Glutamatergic neuron (in vitro differentiated cells): ENCODE measurements at regions not wholly inside any gene's neighbourhood (a gene's known extent, or its start where the extent isn't known, plus 50 kb on each side); places are given as distances from the start of the nearest gene placed in this dataset.

Experiments used
- DNase-seq: peaks from one replicate; pipeline ENCODE4 v3.0.0; 2022
- H3K27ac Mint-ChIP-seq: one replicate; pipeline ENCODE4 v1.8.0; 2020; ENCODE audit warnings: mild to moderate bottlenecking, mixed read lengths, inconsistent platforms; ENCODE audit not compliant: unreplicated experiment
- H3K27me3 Mint-ChIP-seq: one replicate; pipeline ENCODE4 v1.8.0; 2020; ENCODE audit warnings: mild to moderate bottlenecking, moderate library complexity, mixed read lengths, inconsistent platforms; ENCODE audit not compliant: unreplicated experiment
- H3K36me3 Mint-ChIP-seq: one replicate; pipeline ENCODE4 v1.8.0; 2020; ENCODE audit warnings: mild to moderate bottlenecking, mixed read lengths, inconsistent platforms; ENCODE audit not compliant: unreplicated experiment
- H3K4me1 Mint-ChIP-seq: one replicate; pipeline ENCODE4 v1.8.0; 2020; ENCODE audit warnings: mild to moderate bottlenecking, low read depth, mixed read lengths, inconsistent platforms; ENCODE audit not compliant: unreplicated experiment
- H3K4me3 Mint-ChIP-seq: one replicate; pipeline ENCODE4 v1.8.0; 2020; ENCODE audit warnings: mild to moderate bottlenecking, mixed read lengths, inconsistent platforms; ENCODE audit not compliant: unreplicated experiment
- H3K9me3 Mint-ChIP-seq: one replicate; pipeline ENCODE4 v1.8.0; 2020; ENCODE audit warnings: mild to moderate bottlenecking, moderate library complexity, mixed read lengths, inconsistent platforms; ENCODE audit not compliant: unreplicated experiment
- CTCF ChIP-seq: fragments of 200-600 bp; sonication (generic); IDR thresholded peaks from one replicate; pipeline ENCODE4 v1.5.0; 2021; ENCODE audit not compliant: partially characterized antibody, unreplicated experiment

- no peak for TF ChIP-seq CTCF
- Mint-ChIP-seq H3K36me3 (peaks cover 9% of the 10 kb centered on the region), H3K27ac (no peak overlapping the region), H3K27me3 (peaks cover 2% of the 10 kb centered on the region), H3K9me3 (peaks cover 1% of the 10 kb centered on the region), H3K4me3 (no peak overlapping the region), H3K4me1 (peaks cover 2% of the 10 kb centered on the region)
- DNase-seq: no peak
Measured at GRCh38 chr3:66574091-66574490, 73.3 kb upstream of the LRIG1 start.

GRCh38 chr3:66577426-66578203 is 76.8 kb upstream of the LRIG1 start:
- Mint-ChIP-seq H3K27me3 (peaks cover 2% of the 10 kb centered on the region), H3K36me3 (peaks cover 12% of the 10 kb centered on the region), H3K27ac (no peak overlapping the region), H3K9me3 (peaks cover 4% of the 10 kb centered on the region), H3K4me3 (no peak overlapping the region), H3K4me1 (peaks cover 2% of the 10 kb centered on the region)
- no peak for TF ChIP-seq CTCF
- no peak for DNase-seq

GRCh38 chr3:66581256-66581655 is 80.4 kb upstream of the LRIG1 start:
- Mint-ChIP-seq H3K4me3 (no peak overlapping the region), H3K36me3 (peaks cover 12% of the 10 kb centered on the region), H3K9me3 (peaks cover 5% of the 10 kb centered on the region), H3K27me3 (peaks cover 2% of the 10 kb centered on the region), H3K4me1 (no peaks in the 10 kb centered on the region), H3K27ac (no peak overlapping the region)
- no peak for DNase-seq
- TF ChIP-seq CTCF: no peak

GRCh38 chr3:66582721-66583423 is 82.0 kb upstream of the LRIG1 start:
- Mint-ChIP-seq H3K27ac (no peak overlapping the region), H3K4me1 (no peaks in the 10 kb centered on the region), H3K4me3 (no peak overlapping the region), H3K9me3 (peaks cover 5% of the 10 kb centered on the region), H3K36me3 (peaks cover 12% of the 10 kb centered on the region), H3K27me3 (peaks cover 2% of the 10 kb centered on the region)
- no peak for DNase-seq
- TF ChIP-seq CTCF: no peak

- Mint-ChIP-seq H3K27ac (no peak overlapping the region), H3K4me1 (no peaks in the 10 kb centered on the region), H3K4me3 (no peak overlapping the region), H3K9me3 (peaks cover 5% of the 10 kb centered on the region), H3K27me3 (no peaks in the 10 kb centered on the region), H3K36me3 (peaks cover 9% of the 10 kb centered on the region)
- TF ChIP-seq CTCF: no peak
- DNase-seq: no peak
Measured at GRCh38 chr3:66583424-66584040, 82.7 kb upstream of the LRIG1 start.
